A204.1 (cell line): ENCODE measurements at regions not wholly inside any gene's neighbourhood (a gene's known extent, or its start where the extent isn't known, plus 50 kb on each side); places are given as distances from the start of the nearest gene placed in this dataset.

Experiments
- FAIRE-seq: peaks from 2 replicates; lab custom pipeline; 2012; peaks lifted over from hg19 to GRCh38; lab: Jason Lieb, UNC

GRCh38 chr14:65281991-65282895 is 130.3 kb upstream of the FUT8 start:
- no peak for FAIRE-seq

GRCh38 chr14:65282896-65283253 is 129.7 kb upstream of the FUT8 start:
- no peak for FAIRE-seq

GRCh38 chr14:65286443-65286842 is 126.1 kb upstream of the FUT8 start:
- no peak for FAIRE-seq

GRCh38 chr14:65287264-65288131 is 125.0 kb upstream of the FUT8 start:
- FAIRE-seq: no peak

GRCh38 chr14:65290830-65291229 is 121.7 kb upstream of the FUT8 start:
- no peak for FAIRE-seq

- no peak for FAIRE-seq
These were observed 121.0 kb upstream of the FUT8 start for GRCh38 chr14:65291531-65291930.

GRCh38 chr14:65294816-65295215 is 117.7 kb upstream of the FUT8 start:
- FAIRE-seq: no peak

GRCh38 chr14:65296402-65296801 is 116.1 kb upstream of the FUT8 start:
- no peak for FAIRE-seq

- FAIRE-seq: no peak
These were observed 115.7 kb upstream of the FUT8 start for GRCh38 chr14:65296876-65297275.

- FAIRE-seq: no peak
These were observed 114.8 kb upstream of the FUT8 start for GRCh38 chr14:65297744-65298143.

- FAIRE-seq: no peak
These were observed 112.7 kb upstream of the FUT8 start for GRCh38 chr14:65299826-65300225.

- FAIRE-seq: no peak
These were observed 110.5 kb upstream of the FUT8 start for GRCh38 chr14:65301862-65302539.

GRCh38 chr14:65302571-65303189 is 109.8 kb upstream of the FUT8 start:
- no peak for FAIRE-seq

- FAIRE-seq: no peak
These were observed 109.2 kb upstream of the FUT8 start for GRCh38 chr14:65303190-65303898.

- no peak for FAIRE-seq
These were observed 108.7 kb upstream of the FUT8 start for GRCh38 chr14:65303899-65304222.

- FAIRE-seq: no peak
These were observed 108.3 kb upstream of the FUT8 start for GRCh38 chr14:65304239-65304638.

GRCh38 chr14:65304963-65305362 is 107.6 kb upstream of the FUT8 start:
- FAIRE-seq: no peak

GRCh38 chr14:65308536-65308935 is 104.0 kb upstream of the FUT8 start:
- no peak for FAIRE-seq

GRCh38 chr14:65310568-65310967 is 102.0 kb upstream of the FUT8 start:
- FAIRE-seq: no peak

GRCh38 chr14:65312859-65313258 is 99.7 kb upstream of the FUT8 start:
- FAIRE-seq: no peak

GRCh38 chr14:65318636-65319506 is 93.7 kb upstream of the FUT8 start:
- no peak for FAIRE-seq
